ENCODE measurements at regions not wholly inside any gene's neighbourhood (a gene's known extent, or its start where the extent isn't known, plus 50 kb on each side); places are given as distances from the start of the nearest gene placed in this dataset.

DNA sequence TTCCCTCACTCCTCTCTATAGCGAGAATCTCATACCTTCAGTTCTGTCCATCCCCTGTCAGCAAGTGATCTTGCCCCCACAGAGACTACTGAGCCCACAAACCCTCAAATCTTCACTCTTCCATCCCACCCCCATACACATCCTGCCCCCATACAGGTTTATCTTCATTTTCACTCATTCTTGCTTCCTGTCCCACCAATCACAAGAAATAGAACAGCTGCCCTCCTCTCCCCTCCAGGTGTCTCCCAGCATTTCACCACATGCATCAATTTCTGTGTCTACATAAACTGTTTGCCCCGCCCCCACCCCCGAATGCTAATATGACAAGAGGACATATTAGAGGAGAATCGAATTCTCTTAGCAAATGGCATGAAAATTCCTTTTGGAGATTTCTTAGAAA is 54.9 kb upstream of the CARMIL1 start:
- DNase-seq (ENCODE audit: low spot score) = no peak

GRCh38 chr6:25227854-25228253 is 51.3 kb upstream of the CARMIL1 start:
- no peak for DNase-seq (ENCODE audit: low spot score)
